HUES6 (cell line): ENCODE measurements at regions not wholly inside any gene's neighbourhood (a gene's known extent, or its start where the extent isn't known, plus 50 kb on each side); places are given as distances from the start of the nearest gene placed in this dataset.

Experiments used
- H3K27ac ChIP-seq: 2 replicates; pipeline ENCODE4 v1.7.0; 2013; ENCODE audit warnings: low read depth, mild to moderate bottlenecking, low read length, inconsistent platforms
- H3K27me3 ChIP-seq: 2 replicates; pipeline ENCODE4 v1.6.1; 2013; ENCODE audit warnings: low read length; ENCODE audit not compliant: control insufficient read depth, insufficient read depth
- H3K36me3 ChIP-seq: 2 replicates; pipeline ENCODE4 v1.6.1; 2013; ENCODE audit warnings: low read length; ENCODE audit not compliant: control insufficient read depth, insufficient read depth
- H3K4me1 ChIP-seq: 2 replicates; pipeline ENCODE4 v1.6.1; 2013; ENCODE audit warnings: low read length; ENCODE audit not compliant: control insufficient read depth, insufficient read depth
- H3K4me3 ChIP-seq: 2 replicates; pipeline ENCODE4 v1.5.1; 2013; ENCODE audit warnings: low read depth, low read length
- H3K9ac ChIP-seq: one replicate; pipeline ENCODE4 v1.6.1; 2013; ENCODE audit warnings: mild to moderate bottlenecking, low read length
- H3K9me3 ChIP-seq: 2 replicates; pipeline ENCODE4 v1.6.1; 2013; ENCODE audit warnings: low read depth, low read length; ENCODE audit not compliant: control insufficient read depth, insufficient read depth

DNA sequence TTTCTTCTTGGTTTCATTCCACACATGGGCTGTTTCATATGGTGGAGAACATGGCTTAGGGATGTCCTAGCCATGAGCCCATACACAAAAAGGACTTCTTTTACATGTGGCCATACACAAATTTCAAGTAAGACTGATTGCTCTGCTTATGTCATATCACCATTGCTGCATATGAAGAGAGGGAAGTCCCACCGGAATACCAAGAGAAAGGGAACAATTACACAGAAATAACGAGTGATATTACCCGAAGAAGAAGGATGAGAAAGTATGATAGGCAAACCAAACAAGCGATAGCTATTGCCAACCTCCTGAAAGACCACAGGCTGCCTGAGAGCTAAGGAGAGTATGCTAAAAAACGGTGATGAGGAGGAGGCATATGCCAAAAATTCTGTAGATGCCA, 70.5 kb upstream of the TNFRSF21 start:
- no peaks in the 10 kb centered on the region for H3K27me3 ChIP-seq
- no peaks in the 10 kb centered on the region for H3K36me3 ChIP-seq
- no peak overlapping the region for H3K9ac ChIP-seq
- no peaks in the 10 kb centered on the region for H3K4me1 ChIP-seq
- H3K9me3 ChIP-seq: no peaks in the 10 kb centered on the region
- no peak overlapping the region for H3K4me3 ChIP-seq
- H3K27ac ChIP-seq: no peak overlapping the region

DNA sequence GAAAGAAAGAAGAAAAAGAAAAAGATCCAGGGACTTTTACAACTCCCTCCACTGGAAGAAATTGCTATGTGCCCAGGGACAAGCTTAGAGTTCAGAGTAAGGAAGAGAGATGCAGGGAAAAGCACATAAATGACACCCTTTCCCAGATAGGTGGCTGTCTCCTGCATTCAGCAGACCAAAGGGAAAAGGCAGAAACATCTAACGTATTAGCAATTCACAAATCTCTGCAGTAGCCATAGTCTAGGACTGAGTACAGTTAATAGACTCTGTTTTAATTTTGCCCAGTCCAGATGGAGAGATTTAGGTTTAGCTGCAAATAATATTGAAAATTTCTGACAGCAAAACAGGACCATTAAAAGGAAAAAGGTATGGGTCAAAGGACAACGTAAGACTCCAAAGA, 71.3 kb upstream of the TNFRSF21 start:
- H3K27me3 ChIP-seq: no peaks in the 10 kb centered on the region
- H3K27ac ChIP-seq: no peak overlapping the region
- H3K4me3 ChIP-seq: no peak overlapping the region
- no peaks in the 10 kb centered on the region for H3K36me3 ChIP-seq
- no peaks in the 10 kb centered on the region for H3K9me3 ChIP-seq
- no peak overlapping the region for H3K9ac ChIP-seq
- H3K4me1 ChIP-seq: no peaks in the 10 kb centered on the region

DNA sequence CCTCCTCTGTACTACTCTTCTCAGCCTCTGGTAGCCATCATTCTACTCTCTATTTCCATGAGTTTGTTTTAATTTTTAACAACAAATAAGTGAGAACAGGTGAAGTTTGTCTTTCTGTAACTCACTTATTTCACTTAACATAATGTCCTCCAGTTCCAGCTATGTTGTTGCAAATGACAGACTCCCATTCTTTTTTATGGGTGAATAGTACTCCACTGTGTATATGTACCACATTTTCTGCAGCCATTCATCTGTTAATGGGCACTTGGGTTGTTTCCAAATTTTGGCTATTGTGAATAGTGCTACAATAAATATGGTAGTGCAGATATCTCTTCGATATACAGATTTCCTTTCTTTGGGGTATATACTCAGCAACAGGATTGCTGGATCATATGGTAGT, 73.7 kb upstream of the TNFRSF21 start:
- H3K36me3 ChIP-seq: no peaks in the 10 kb centered on the region
- no peak overlapping the region for H3K4me3 ChIP-seq
- no peaks in the 10 kb centered on the region for H3K9me3 ChIP-seq
- no peak overlapping the region for H3K9ac ChIP-seq
- H3K27ac ChIP-seq: no peak overlapping the region
- H3K4me1 ChIP-seq: no peaks in the 10 kb centered on the region
- H3K27me3 ChIP-seq: no peaks in the 10 kb centered on the region

DNA sequence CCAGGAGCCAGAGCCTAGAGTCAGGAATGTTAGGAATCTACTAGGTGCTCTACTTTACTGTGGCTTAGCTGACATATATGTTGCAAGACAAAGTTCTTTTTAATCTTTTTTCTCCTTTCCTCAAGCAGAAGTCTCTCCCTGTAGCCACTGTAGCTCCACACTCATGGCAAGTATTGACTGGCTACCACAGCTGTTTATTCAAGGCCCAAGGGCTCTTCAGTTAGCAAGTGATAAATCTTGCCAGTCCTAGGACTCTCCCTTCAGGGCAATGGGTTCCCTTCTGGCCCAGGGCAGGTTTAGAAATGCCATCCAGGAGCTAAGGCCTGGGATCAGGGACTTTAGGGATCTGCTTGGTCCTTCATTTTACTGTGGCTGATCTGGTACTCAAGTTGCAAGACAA, 82.0 kb upstream of the TNFRSF21 start:
- Histone ChIP-seq H3K27me3 (no peaks in the 10 kb centered on the region), H3K27ac (no peak overlapping the region), H3K36me3 (no peaks in the 10 kb centered on the region), H3K9me3 (peaks cover 2% of the 10 kb centered on the region; the same call in 1 of the 2 replicates), H3K4me3 (no peak overlapping the region), H3K9ac (no peak overlapping the region), H3K4me1 (no peaks in the 10 kb centered on the region)

DNA sequence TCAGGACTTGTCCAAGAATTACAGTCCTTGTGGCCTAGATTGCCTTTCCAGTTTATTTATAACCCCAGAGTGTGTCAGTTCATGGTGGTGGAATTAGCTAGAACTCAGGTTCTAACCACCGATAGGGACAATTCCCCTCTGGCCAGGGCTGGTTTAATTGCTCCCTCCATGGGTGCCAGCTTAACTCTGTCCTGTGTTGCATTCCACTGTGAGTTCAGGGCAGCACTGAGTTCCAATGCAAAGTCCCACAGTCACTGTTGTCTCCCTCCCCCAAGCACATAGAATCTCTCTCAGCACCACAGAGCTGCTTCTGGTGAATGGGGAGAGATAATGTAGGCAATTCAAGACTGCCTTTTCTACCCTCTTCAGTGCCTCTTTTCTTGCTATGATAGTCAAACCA, 82.5 kb upstream of the TNFRSF21 start:
- Histone ChIP-seq H3K4me1 (no peaks in the 10 kb centered on the region), H3K4me3 (no peak overlapping the region), H3K27me3 (no peaks in the 10 kb centered on the region), H3K27ac (no peak overlapping the region), H3K36me3 (no peaks in the 10 kb centered on the region), H3K9ac (no peak overlapping the region), H3K9me3 (peaks cover 2% of the 10 kb centered on the region; the same call in 1 of the 2 replicates)

DNA sequence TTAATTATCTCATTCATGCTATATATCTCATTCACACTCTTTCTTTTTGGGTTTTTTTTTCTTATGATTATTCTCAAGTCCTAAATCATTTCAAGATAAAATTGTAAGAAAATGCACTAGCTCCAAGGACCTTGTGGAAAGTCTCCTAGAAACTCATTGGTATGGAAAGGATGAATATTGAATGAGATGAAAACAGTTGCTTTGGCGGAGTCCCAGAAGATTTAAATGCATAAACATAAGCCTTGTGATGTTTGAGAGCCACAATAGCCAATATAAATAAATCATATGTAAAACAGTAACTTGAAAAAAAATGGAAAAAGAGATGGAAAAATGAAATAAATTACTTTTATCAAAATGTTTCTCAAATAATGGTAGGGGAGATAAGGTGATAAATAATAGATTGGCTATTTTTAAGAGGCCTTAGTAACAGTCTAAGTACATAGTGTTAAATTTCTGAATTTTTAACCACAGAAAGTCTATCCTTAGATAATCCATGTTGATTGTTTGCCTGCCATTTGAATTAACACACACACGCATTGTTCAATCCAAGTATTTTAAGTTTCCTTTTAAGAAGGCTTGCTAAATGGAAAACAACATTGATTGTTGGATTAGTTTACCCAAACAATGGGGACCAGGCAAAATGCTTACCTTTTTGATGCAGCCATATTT, 81.1 kb upstream of the CD2AP start:
- no peak overlapping the region for H3K4me3 ChIP-seq
- no peaks in the 10 kb centered on the region for H3K9me3 ChIP-seq
- no peak overlapping the region for H3K27ac ChIP-seq
- H3K4me1 ChIP-seq: no peaks in the 10 kb centered on the region
- H3K36me3 ChIP-seq: no peaks in the 10 kb centered on the region
- H3K27me3 ChIP-seq: no peaks in the 10 kb centered on the region
- no peak overlapping the region for H3K9ac ChIP-seq

DNA sequence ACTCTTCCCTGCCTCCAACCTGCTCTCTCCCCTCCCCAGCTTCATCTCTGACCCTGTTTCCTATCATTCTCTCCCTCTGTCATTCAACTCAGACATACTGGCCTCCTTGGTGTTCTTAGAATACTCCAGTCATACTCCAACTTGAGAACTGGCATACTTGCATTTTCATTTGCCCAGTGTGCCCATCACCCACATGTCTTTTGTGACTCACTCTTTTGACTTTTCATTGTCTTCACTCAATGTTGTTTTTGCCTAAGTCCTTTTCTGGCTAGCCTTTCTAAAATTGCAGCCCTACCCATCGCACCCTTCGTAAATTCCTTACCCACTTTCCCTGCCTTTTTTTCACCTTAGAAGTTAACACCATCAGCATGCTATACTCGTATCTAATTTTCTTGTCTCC, 77.0 kb upstream of the CD2AP start:
- no peak overlapping the region for H3K27ac ChIP-seq
- H3K9me3 ChIP-seq: no peaks in the 10 kb centered on the region
- no peak overlapping the region for H3K9ac ChIP-seq
- no peaks in the 10 kb centered on the region for H3K27me3 ChIP-seq
- H3K4me1 ChIP-seq: no peaks in the 10 kb centered on the region
- H3K36me3 ChIP-seq: no peaks in the 10 kb centered on the region
- no peak overlapping the region for H3K4me3 ChIP-seq

DNA sequence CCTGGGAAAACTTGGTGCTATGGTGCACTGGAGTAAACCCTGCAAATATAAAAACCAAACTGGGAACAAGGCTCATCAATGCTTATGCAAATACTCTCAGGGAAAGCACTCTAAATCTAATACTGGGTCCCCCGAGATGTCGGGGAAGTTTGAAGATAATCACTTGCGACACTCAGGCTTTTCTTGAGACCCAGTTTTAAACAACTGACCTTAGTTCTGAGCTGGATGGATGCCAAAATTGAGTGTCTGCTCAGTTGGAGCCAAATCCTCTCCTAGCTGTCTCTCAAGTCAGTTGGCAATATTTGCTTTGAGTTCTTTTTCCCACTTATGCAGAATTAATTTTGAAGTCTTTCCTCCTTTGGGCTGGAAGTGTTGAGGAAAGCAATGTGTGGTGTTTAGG, 75.5 kb upstream of the CD2AP start:
- Histone ChIP-seq H3K27ac (no peak overlapping the region), H3K27me3 (no peaks in the 10 kb centered on the region), H3K9me3 (no peaks in the 10 kb centered on the region), H3K9ac (no peak overlapping the region), H3K4me1 (no peaks in the 10 kb centered on the region), H3K4me3 (no peak overlapping the region), H3K36me3 (no peaks in the 10 kb centered on the region)

DNA sequence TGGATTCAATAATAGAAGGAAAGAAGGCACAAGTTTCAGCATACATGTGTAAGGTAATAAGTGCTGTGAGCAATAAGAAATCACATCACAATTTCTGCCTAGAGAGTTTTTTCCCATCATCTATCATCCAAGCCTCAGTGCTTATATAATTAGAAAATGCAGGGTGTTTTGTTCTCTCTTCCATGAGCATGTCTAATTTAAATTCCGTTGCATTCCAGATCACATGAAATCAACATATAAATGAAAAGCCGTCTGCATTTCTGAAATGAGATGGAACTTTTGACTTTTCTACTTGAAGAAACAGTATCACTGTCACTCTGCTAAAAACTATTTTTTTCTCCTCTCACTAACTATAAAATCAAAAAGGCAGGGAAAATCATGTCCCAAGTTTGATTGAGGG, 74.5 kb upstream of the CD2AP start:
- H3K9me3 ChIP-seq: no peaks in the 10 kb centered on the region
- H3K27me3 ChIP-seq: no peaks in the 10 kb centered on the region
- no peak overlapping the region for H3K9ac ChIP-seq
- no peaks in the 10 kb centered on the region for H3K4me1 ChIP-seq
- H3K27ac ChIP-seq: no peak overlapping the region
- H3K4me3 ChIP-seq: no peak overlapping the region
- no peaks in the 10 kb centered on the region for H3K36me3 ChIP-seq

DNA sequence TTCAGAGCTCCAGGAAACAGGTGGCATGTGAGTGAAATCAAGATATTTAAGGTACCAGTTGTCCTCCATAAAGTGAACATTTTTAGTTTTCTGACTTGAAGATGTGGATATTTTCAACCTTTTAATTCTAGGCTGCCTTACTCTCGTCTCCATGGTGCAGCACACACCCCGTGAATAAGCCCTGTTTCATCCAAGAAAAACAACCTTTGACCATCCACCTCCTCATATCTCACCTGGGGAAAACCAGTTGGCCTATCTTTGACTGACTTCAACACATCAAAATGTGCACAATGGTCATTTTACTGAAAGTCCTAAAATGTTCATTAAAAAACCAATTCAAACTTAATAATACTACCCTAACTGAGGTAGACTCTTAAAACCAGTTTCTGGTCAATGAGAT, 73.8 kb upstream of the CD2AP start:
- Histone ChIP-seq H3K4me3 (no peak overlapping the region), H3K9me3 (no peaks in the 10 kb centered on the region), H3K4me1 (no peaks in the 10 kb centered on the region), H3K27ac (no peak overlapping the region), H3K36me3 (no peaks in the 10 kb centered on the region), H3K9ac (no peak overlapping the region), H3K27me3 (no peaks in the 10 kb centered on the region)

DNA sequence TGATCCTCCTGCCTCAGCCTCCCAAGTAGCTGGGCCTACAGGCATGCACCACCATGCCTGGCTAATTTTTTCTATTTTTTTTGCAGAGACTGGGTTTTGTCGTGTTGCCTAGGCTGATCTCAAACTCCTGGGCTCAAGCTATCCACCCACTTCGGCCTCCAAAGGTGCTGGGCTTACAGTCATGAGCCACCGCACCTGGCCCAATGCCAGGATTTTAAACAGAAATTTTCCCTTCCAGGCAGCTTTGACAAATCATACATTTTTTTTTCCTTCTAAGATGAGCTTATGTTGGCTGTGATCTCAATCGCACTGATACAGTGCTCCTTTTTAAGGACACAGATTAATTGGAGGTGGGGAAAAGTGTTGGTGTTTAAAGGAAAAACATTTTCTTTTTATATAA, 73.2 kb upstream of the CD2AP start:
- Histone ChIP-seq H3K4me1 (no peaks in the 10 kb centered on the region), H3K27me3 (no peaks in the 10 kb centered on the region), H3K36me3 (no peaks in the 10 kb centered on the region), H3K9me3 (no peaks in the 10 kb centered on the region), H3K27ac (no peak overlapping the region), H3K4me3 (no peak overlapping the region), H3K9ac (no peak overlapping the region)

DNA sequence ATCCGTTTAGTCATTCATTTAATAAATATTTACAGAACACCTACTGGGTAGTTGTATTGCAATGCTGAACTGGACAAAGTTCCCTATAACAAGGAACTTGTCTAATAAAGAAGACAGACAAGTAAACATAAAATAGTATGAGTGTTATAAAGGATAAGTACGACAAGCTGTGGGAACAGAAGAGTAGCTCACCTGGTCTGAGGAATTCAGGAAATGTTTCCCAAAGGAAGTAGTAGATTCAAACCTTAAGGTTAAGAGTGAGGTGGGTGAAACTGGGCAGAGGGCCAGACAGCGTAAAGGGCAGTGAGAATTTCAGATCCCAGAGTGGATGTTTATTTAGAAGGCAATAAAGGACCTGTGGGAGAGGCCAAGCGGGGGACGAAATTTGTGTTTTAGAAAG, 72.3 kb upstream of the CD2AP start:
- no peak overlapping the region for H3K9ac ChIP-seq

More for the DNA sequence above, 72.3 kb upstream of the CD2AP start:
- Histone ChIP-seq H3K4me1 (no peaks in the 10 kb centered on the region), H3K4me3 (no peak overlapping the region), H3K36me3 (no peaks in the 10 kb centered on the region), H3K9me3 (no peaks in the 10 kb centered on the region), H3K27ac (no peak overlapping the region), H3K27me3 (no peaks in the 10 kb centered on the region)
